ENCODE measurements at regions not wholly inside any gene's neighbourhood (a gene's known extent, or its start where the extent isn't known, plus 50 kb on each side); places are given as distances from the start of the nearest gene placed in this dataset.

GRCh38 chr14:22285991-22286390 is 303.0 kb downstream of the DAD1 start:
- ChIA-PET CTCF (interaction anchor here (1.1 kb wide), 1 partner anchor 10 kb away, joined by 3 read pairs; no protein-coding TSS in a partner anchor), POLR2A (no interaction called here)
- DNase-seq (ENCODE audit: low read depth in 1 of 2, low spot score in 1 of 2) = no peak

GRCh38 chr14:22282949-22283348 is 306.1 kb downstream of the DAD1 start:
- Histone ChIP-seq H3K4me2 (0 out of 3 replicates have a peak overlapping the region, but pooled peaks have one; percentile 21), H3K27ac (no peak overlapping the region), H3K4me1 (peaks cover 8% of the 10 kb centered on the region; the same call in 2 of the 3 replicates), H3K4me3 (no peak overlapping the region), H3K9me3 (no peaks in the 10 kb centered on the region)
- DNase-seq (ENCODE audit: low read depth in 1 of 2, low spot score in 1 of 2) = peak in 1 of 2 experiments; percentile 20
- CTCF ChIA-PET = interaction anchor here (0.6 to 0.9 kb wide), 2 partner anchors 31 to 100 kb away, joined by 4 to 6 read pairs; no protein-coding TSS in a partner anchor
- no peak for FAIRE-seq
- 46% methylated on average over 5 of the region's 5 CpGs for WGBS (ENCODE audit: missing lambda C conversion rate)
- no peak for TF ChIP-seq FOSL2 (IDR thresholded peaks at IDR 0.05)
- TF ChIP-seq FOSL2 (CRISPR knock-in tag; IDR thresholded peaks at IDR 0.05) = 0 out of 2 replicates have a peak, but pooled peaks have one; percentile 4
- no peak for TF ChIP-seq SMC3 (IDR thresholded peaks at IDR 0.05)
- no peak for TF ChIP-seq TP53 (CRISPR knock-in tag; IDR thresholded peaks at IDR 0.05)
- no peak for TF ChIP-seq POLR2A (IDR thresholded peaks at IDR 0.05; ENCODE audit: low read length)
- no peak for TF ChIP-seq NR3C1 (IDR thresholded peaks at IDR 0.05)
- TF ChIP-seq POLR2AphosphoS2 (conservative IDR thresholded peaks at IDR 0.05; ENCODE audit: low read length) = no peak
- no peak for ATAC-seq
- POLR2A ChIA-PET = no interaction called here

More at GRCh38 chr14:22285991-22286390, 303.0 kb downstream of the DAD1 start:
- no peak for TF ChIP-seq TP53 (CRISPR knock-in tag; IDR thresholded peaks at IDR 0.05)
- no peak for TF ChIP-seq NFE2L2 (conservative IDR thresholded peaks at IDR 0.05; ENCODE audit: low read length)
- no peak for TF ChIP-seq RNF2 (IDR thresholded peaks at IDR 0.05; ENCODE audit: borderline replicate concordance, low read depth)
- no peak for TF ChIP-seq MAFK (IDR thresholded peaks at IDR 0.05; ENCODE audit: partially characterized antibody)
- TF ChIP-seq TFCP2L1 (CRISPR knock-in tag; IDR thresholded peaks at IDR 0.05) = no peak
- no peak for TF ChIP-seq RCOR1 (IDR thresholded peaks at IDR 0.05; ENCODE audit: low read depth, low read length)
- TF ChIP-seq CBX2 (IDR thresholded peaks at IDR 0.05; ENCODE audit: borderline replicate concordance, low read depth) = no peak
- no peak for TF ChIP-seq KDM1A (IDR thresholded peaks at IDR 0.05; ENCODE audit: low read depth)
- TF ChIP-seq HOXB5 (CRISPR knock-in tag; IDR thresholded peaks at IDR 0.05) = no peak
- no peak for TF ChIP-seq CHD2 (IDR thresholded peaks at IDR 0.05; ENCODE audit: low read length, partially characterized antibody)
- no peak for TF ChIP-seq HEYL (CRISPR knock-in tag; IDR thresholded peaks at IDR 0.05)
- TF ChIP-seq BHLHE40 (IDR thresholded peaks at IDR 0.05; ENCODE audit: low read depth, low read length) = no peak
- no peak for TF ChIP-seq ZC3H11A (IDR thresholded peaks at IDR 0.05)
- no peak for TF ChIP-seq ELK1 (IDR thresholded peaks at IDR 0.05; ENCODE audit: low read depth, low read length)
- no peak for TF ChIP-seq NR3C1 (IDR thresholded peaks at IDR 0.05)
- no peak for TF ChIP-seq ATOH8 (CRISPR knock-in tag; IDR thresholded peaks at IDR 0.05; ENCODE audit: low read depth)
- no peak for TF ChIP-seq CBX8 (IDR thresholded peaks at IDR 0.05)
- TF ChIP-seq EHMT2 (IDR thresholded peaks at IDR 0.05; ENCODE audit: low read depth) = no peak
- no peak for TF ChIP-seq MAZ (IDR thresholded peaks at IDR 0.05; ENCODE audit: borderline replicate concordance, low read depth, low read length)
- H3K4me3 ChIP-seq = no peak overlapping the region
- H3K4me2 ChIP-seq = no peak overlapping the region
- peaks cover 8% of the 10 kb centered on the region; the same call in 2 of the 3 replicates for H3K4me1 ChIP-seq
- no peaks in the 10 kb centered on the region for H3K9me3 ChIP-seq
- ATAC-seq = no peak
- no peak for FAIRE-seq
- no peak overlapping the region for H3K27ac ChIP-seq
- 63% methylated on average over 3 of the region's 3 CpGs for WGBS (ENCODE audit: missing lambda C conversion rate)

- Histone ChIP-seq H3K4me1 (peaks cover 8% of the 10 kb centered on the region; the same call in 2 of the 3 replicates), H3K9me3 (no peaks in the 10 kb centered on the region), H3K27ac (no peak overlapping the region), H3K4me3 (no peak overlapping the region), H3K4me2 (no peak overlapping the region)
- FAIRE-seq (no peak), ATAC-seq (no peak), DNase-seq (ENCODE audit: low read depth in 1 of 2, low spot score in 1 of 2) (no peak)
- POLR2A ChIA-PET = no interaction called here
- CTCF ChIA-PET = interaction anchor here (0.6 to 0.9 kb wide), 2 partner anchors 31 to 99 kb away, joined by 4 to 6 read pairs; no protein-coding TSS in a partner anchor
- WGBS (ENCODE audit: missing lambda C conversion rate) = 61% methylated on average over 5 of the region's 5 CpGs
- TF ChIP-seq JUNB (IDR thresholded peaks at IDR 0.05) (no peak), MAX (IDR thresholded peaks at IDR 0.05) (no peak), JUN (IDR thresholded peaks at IDR 0.05) (no peak), ESRRA (IDR thresholded peaks at IDR 0.05; ENCODE audit: borderline replicate concordance, low read length) (no peak), CBX8 (IDR thresholded peaks at IDR 0.05) (no peak), RAD21 (conservative IDR thresholded peaks at IDR 0.05 in 1 of 2, IDR thresholded peaks at IDR 0.05 in 1 of 2) (no peak), MAFK (IDR thresholded peaks at IDR 0.05; ENCODE audit: partially characterized antibody) (no peak), ATOH8 (CRISPR knock-in tag; IDR thresholded peaks at IDR 0.05; ENCODE audit: low read depth) (no peak), E2F6 (IDR thresholded peaks at IDR 0.05; ENCODE audit: borderline replicate concordance, low read depth) (no peak), CEBPB (IDR thresholded peaks at IDR 0.05) (no peak), CHD4 (IDR thresholded peaks at IDR 0.05; ENCODE audit: borderline replicate concordance) (no peak), RARB (CRISPR knock-in tag; IDR thresholded peaks at IDR 0.05) (no peak), BHLHE40 (IDR thresholded peaks at IDR 0.05; ENCODE audit: low read depth, low read length) (no peak)
Observed at GRCh38 chr14:22282417-22282816, 306.6 kb downstream of the DAD1 start.
